PFSK-1 (cell line): ENCODE measurements at regions not wholly inside any gene's neighbourhood (a gene's known extent, or its start where the extent isn't known, plus 50 kb on each side); places are given as distances from the start of the nearest gene placed in this dataset.

Source experiments
- REST ChIP-seq, 2 experiments: IDR thresholded peaks; 2 replicates each; pipeline versions ENCODE4 v1.6.1 to v1.8.0; 2011 to 2012; ENCODE audit warnings: low read depth in 2 of 2, low read length in 2 of 2, control low read depth in 1 of 2, inconsistent platforms in 1 of 2, mild to moderate bottlenecking in 1 of 2, moderate library complexity in 1 of 2; ENCODE audit not compliant: insufficient read depth in 1 of 2
- SIN3A ChIP-seq: IDR thresholded peaks from 2 replicates; pipeline ENCODE4 v1.6.1; 2012; ENCODE audit warnings: mild to moderate bottlenecking, low read length, moderate library complexity, borderline replicate concordance; ENCODE audit not compliant: insufficient read depth

GRCh38 chr9:747567-747966 is 93.9 kb upstream of the DMRT1 start:
- no peak for TF ChIP-seq REST (IDR thresholded peaks at IDR 0.05; ENCODE audit: insufficient read depth in 1 of 2, low read depth in 2 of 2, low read length in 2 of 2)
- TF ChIP-seq SIN3A: no peak
